Kidney glomerular epithelial cell (primary cell): ENCODE measurements at regions not wholly inside any gene's neighbourhood (a gene's known extent, or its start where the extent isn't known, plus 50 kb on each side); places are given as distances from the start of the nearest gene placed in this dataset.
"Not testable (repeated sequence)": the region's sequence is repeated elsewhere in the genome, so short reads cannot be mapped to it uniquely, and the experiment has no call there.

Experiments used
- DNase-seq: peaks from one replicate; lab custom pipeline; 2025; lab: John Stamatoyannopoulos, UW

DNA sequence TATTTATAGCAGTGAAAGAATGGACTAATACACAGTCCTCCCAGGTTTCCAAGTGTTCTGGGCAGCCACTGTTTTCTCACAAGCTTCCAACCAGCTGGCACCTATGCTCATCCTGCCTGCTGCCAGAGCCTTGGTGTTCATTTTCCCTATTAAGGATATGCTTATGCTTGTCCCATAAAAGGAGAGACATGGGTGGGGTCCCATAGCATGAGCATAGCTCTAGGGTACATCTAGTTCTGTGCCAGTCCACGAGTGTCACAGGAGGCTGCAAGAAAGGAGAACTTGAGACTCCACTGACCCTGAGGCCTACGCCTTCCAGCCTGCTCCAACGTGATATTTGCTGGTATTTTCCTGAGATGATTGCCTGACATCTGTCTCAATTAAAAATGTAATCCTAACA lies 192.4 kb upstream of the PTGFR start:
- no peak for DNase-seq

GRCh38 chr1:78301141-78301540 lies 189.6 kb upstream of the PTGFR start:
- DNase-seq: no peak

- peak; percentile 90 for DNase-seq
Measured at GRCh38 chr1:78303620-78304019, 187.2 kb upstream of the PTGFR start.

DNA sequence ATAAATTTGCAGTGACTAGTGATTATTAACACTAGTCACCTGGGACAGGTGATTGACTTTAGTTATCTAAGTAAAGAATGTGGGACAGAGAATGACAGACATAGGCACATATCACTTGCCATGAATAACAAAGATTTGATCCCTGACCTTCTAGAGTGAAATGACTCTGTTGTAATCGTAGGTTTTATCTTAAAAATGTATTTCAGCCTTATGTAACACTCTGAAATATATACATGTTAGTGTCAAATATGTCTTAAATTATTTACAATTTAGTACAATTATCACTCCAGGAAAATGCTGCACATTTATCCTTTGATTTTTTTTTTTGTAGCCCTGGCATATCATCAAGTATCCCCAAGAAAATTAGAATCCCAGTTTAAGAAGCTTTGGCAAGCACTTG lies 186.4 kb upstream of the PTGFR start:
- no peak for DNase-seq

- no peak for DNase-seq
Measured at GRCh38 chr1:78304761-78305160, 186.0 kb upstream of the PTGFR start.

DNA sequence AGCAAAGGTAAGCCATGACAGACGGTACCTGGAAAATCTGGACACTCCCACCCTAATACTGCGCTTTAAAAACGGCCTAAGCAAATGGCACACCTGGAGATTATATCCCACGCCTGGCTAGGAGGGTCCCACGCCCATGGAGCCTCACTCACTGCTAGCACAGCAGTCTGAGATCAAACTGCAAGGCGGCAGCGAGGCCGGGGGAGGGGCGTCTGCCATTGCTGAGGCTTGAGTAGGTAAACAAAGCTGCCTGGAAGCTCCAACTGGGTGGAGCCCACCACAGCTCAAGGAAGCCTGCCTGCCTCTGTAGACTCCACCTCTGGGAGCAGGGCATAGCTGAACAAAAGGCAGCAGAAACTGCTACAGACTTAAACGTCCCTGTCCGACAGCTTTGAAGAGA lies 180.5 kb upstream of the PTGFR start:
- DNase-seq: not testable (repeated sequence)

DNA sequence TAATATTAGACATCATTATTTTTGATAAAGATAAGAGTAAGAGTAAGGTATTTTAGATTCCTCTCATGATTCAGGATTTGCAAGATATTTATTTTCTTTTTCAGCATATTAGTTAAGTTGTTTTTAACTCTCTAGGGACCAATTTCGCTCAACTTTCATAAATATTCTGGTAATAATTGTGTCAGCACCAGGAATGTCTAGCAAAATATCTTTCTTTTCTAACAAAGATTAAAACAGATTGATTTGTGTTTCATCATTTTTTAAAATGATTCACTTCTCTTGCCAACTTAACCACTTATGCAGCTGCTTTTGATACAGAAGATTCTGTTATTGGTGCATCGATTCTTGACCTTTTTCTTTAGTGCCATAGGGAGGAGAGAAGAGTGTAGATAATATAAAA lies 172.8 kb upstream of the PTGFR start:
- no peak for DNase-seq

DNA sequence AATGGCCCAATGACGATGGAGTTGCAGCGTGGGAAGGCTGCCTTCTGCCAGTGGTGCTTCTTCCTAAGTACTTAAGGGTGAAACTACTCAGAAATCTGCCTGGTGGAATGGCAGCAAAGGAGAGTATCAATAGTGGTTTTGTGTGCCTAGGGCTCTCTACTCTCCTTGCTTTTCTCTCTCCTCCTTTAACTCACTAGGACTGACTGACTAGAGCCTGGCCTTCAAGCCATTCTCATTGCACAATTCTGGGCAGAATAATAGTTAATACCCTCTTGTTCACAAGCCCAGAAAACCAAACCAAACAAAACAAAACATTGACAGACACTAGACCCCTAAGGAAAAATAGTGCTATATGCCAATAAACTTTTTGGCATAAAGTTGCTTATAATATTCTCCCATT lies 171.2 kb upstream of the PTGFR start:
- DNase-seq: no peak

GRCh38 chr1:78322928-78323680 lies 167.7 kb upstream of the PTGFR start:
- DNase-seq: no peak

DNA sequence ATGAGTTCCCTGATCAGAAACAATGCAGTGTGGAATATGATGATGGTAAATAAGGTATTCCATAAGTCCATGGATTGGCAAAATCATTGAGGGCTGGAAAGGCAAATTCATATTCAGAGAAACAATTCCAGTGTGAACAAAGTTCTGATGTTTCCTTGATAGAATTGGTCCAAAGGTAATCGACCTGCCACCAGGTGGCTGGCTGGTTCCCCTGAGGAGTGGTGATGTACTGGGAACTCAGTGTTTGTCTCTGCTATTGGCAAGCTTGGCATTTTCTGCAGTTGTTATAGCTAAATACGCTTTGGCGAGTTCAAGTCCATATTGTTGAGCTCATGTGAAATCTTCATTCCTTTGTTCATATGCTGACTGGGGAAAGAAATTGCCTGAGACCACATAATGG lies 165.5 kb upstream of the PTGFR start:
- no peak for DNase-seq

- no peak for DNase-seq
Measured at GRCh38 chr1:78329475-78329874, 161.3 kb upstream of the PTGFR start.

DNA sequence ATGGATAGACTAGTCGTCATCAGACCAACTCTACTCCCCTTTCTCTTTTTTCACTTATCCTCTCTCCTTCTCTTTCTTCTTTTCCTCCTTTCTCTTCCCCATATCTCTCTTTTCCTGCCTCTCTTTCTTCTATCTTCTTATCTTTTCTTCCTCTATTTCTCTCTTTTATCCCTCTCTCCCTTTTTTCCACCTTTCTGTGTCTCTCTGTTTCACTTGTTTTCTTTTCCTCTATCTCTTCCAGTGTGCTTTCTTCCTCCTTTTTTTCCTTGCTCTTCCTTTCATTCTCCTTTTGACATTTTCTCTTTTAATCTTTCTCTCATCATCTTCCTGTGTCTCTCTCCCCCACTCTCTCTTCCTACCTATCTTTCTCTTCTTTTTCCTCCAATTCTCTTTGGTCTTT lies 159.0 kb upstream of the PTGFR start:
- DNase-seq: no peak

- no peak for DNase-seq
Measured at GRCh38 chr1:78333502-78333901, 157.3 kb upstream of the PTGFR start.

GRCh38 chr1:78334114-78334513 lies 156.7 kb upstream of the PTGFR start:
- no peak for DNase-seq

GRCh38 chr1:78334952-78335351 lies 155.8 kb upstream of the PTGFR start:
- DNase-seq: no peak

GRCh38 chr1:78336751-78337150 lies 154.0 kb upstream of the PTGFR start:
- DNase-seq: not testable (repeated sequence)

GRCh38 chr1:78339490-78339889 lies 151.3 kb upstream of the PTGFR start:
- DNase-seq: peak; percentile 82

DNA sequence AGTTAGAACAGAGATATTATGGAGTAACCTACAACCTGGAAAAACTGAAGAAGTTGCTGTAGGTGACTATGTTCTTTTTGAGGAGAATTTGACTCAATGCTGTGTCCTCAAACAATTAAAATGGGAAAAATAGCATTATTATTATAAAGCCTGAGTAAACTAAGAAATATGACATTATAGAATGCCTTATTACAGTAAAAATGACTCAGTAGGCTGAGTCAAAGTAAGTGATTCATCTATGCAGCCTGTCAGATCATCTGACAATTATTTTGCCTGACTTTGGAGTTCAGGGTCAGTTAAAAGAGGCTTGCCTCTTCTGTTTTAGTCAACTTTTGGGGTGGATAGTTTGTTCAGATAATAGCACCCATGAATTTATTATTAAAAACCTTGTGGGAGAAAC lies 150.8 kb upstream of the PTGFR start:
- peak; percentile 66 for DNase-seq

DNA sequence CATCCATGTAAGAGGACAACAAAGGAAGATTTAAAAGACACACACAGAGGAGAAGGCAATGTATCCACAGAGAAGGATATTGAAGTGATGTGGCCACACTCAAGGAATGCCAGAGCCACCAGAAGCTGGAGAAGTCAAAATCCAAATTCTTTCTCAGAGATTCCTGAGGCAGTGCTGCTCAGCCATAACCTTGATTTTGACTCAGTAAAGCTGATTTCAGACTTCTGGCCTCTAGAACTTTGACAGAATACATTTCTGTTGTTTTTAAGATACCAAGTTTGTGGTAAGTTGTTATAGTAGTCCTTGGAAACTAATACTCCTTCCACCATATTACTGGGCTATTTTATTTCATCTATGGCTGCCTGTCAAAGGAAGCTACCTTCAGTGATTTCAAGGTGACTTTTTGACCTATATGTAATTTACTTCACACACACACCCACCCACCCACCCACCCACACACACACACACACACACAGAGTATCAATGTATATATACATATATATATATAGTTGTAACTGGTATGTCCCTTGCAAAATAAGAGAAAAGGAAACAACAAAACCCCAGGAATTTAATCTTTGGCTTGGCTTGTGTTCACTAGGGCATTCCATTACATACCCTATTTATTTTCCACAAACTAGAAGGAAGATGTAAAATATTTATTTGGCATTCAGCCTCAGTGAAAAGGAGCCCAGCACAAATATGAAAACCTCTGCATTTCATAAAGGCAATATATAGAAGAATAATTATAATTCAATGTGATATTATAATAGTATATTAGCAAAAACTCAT lies 142.1 kb upstream of the PTGFR start:
- no peak for DNase-seq

DNA sequence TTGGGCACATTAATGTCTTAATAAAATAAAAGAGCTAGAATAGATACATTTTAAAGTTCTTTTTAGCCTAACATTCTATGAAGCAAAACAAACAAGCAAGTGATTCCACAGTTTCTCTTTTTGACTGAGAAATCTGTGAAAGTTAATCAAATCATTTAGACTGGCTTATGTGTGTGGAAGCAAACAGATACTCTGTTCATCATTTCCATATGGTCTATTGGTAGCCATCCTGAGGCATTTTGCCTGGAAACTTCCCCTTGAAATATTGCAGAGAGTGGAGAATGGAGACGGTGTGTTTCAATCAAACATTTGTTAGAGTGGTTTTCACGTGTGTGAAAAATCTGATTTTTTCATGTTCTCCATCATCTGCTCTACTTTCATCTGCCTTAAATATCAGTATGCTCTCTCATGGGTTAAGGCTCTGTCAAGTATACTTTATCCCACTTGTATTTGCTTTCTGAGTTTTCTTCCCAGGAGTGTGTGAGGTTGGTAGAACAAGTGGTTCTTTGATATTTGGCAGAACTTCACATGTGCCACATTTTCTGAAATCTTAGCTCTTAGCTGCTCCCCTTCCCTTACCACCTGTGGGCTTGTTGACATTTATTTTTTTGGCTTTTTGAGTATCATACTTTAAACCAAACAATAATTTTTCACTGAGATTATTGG lies 139.1 kb upstream of the PTGFR start:
- no peak for DNase-seq

DNA sequence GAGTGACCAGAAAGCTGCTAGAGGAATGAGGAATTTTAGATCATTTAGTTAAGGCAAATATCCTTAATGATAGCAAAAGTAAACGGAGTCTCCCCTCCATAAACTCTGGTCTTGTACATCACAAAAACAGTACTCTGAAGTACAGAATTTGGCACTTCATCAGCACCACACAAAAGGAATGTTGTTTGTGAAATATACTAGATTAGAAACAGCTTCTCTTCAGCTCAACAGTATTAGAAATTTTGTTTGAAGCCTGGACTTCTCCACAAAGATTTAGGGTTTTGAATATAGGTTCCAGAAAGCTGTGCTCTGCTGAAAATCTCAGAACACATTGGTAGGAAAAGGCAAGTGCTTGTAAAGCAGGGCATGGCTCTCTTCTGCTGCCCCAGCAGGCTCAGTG lies 135.1 kb upstream of the PTGFR start:
- no peak for DNase-seq

DNA sequence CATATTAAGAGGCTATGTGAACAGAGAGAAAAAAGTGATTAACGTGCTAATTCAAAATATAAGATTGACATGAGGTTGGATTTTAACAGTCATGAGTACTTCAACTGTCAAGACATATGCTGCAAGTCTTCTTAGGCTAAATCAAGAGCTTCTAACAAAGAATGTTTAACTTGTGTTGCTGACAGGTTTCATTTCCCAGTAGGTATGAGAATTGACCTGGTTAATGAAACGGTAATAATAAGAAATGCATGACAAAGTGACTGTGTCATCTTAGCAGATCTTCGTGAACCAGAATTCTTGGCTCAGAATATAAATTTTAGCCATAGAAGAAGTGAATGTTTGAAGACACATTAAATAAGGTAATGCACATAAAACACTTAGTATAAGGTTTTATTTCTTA lies 132.6 kb upstream of the PTGFR start:
- DNase-seq: no peak

- DNase-seq: no peak
Measured at GRCh38 chr1:78359666-78360065, 131.1 kb upstream of the PTGFR start.
